Activated T-cell treated with anti-CD3 and anti-CD28 coated beads, Interleukin-2, amount 50 U/mL, for 48 hours (primary cell): ENCODE measurements at regions not wholly inside any gene's neighbourhood (a gene's known extent, or its start where the extent isn't known, plus 50 kb on each side); places are given as distances from the start of the nearest gene placed in this dataset.

Experiments
- DNase-seq, 2 experiments: peaks; one replicate each; pipeline ENCODE4 v3.0.0-alpha.2; 2020

DNA sequence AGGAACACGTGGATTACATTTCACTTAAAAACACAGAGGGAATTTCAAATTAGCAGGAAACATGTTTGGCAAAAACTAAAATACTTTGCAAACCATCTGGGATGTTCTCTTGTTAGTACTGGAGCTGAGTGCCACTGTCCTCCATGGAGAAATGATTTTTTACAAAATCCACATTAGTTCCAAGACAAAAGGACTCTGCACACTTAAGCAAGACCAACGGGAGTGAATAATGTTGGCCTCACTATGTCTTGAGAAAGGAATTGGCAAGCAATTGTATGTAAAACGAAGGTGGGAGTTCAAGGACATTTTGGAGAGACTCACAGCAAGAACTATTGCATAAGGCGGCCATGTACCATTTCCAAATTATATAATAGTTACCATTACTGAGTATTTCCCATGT, 547.5 kb downstream of the EBF1 start:
- no peak for DNase-seq

DNA sequence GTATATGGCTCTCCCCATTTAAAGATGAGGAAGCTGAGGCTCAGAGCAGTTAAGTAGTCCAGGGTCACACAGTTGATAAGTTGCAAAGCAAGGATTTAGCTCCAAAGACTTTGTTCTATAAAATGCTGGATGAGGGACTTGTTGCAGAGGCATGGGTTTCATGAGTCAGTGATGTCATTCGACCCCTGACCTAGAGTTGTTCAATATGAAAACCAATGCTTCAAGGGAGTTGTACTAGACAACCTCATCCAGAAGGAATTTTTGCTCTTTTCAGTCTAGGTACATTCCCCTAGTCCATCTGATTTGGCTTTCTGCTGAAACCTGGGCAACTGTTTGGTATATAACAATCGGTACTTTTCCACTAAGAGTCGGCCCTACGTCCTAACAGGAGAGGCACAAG, 550.4 kb downstream of the EBF1 start:
- no peak for DNase-seq

DNA sequence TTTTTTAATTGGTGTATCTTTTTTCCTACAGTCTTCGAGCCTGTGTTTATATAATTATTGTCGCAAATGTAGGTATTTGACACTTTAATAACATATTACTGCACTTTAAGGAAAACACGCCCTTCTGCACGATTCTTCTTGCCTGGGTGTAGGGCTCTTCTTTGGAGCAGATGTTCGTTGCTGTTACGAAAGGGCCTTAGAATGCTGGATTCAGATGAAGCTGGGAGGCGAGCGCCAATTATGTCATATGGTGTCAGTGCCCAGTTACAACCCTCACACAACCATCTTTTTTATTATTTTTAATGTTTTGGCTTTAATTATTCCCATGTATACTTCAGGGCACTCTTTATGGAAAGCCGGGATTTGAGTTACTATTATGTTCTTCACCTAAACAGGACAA, 553.0 kb downstream of the EBF1 start:
- no peak for DNase-seq

DNA sequence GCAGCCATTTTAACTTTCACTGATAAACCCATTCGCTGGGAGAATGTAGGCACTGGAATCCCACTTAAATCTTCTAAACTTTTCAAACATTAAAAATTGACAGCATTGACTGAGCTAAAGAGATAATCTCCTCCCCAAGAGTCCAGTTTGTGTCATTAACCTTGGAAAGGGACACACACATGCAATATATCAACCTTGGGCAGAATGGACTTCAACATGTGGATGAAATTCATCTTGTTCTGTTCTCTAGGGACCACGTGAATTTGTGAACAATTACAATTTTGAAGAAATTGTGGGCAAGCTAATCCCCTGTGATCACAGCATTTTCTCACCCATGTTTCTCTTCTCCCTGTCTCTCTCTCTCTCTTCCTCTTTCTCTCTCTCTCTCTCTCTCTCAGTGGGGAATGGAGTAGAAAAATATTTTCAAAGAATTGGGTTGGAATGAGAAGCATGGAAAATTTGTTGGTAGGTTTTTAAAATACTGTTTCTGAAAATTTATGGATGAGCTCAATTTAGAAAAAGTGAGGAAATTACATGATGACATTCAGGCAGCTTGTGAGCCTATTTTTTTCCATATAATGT, 553.7 kb downstream of the EBF1 start:
- no peak for DNase-seq

DNA sequence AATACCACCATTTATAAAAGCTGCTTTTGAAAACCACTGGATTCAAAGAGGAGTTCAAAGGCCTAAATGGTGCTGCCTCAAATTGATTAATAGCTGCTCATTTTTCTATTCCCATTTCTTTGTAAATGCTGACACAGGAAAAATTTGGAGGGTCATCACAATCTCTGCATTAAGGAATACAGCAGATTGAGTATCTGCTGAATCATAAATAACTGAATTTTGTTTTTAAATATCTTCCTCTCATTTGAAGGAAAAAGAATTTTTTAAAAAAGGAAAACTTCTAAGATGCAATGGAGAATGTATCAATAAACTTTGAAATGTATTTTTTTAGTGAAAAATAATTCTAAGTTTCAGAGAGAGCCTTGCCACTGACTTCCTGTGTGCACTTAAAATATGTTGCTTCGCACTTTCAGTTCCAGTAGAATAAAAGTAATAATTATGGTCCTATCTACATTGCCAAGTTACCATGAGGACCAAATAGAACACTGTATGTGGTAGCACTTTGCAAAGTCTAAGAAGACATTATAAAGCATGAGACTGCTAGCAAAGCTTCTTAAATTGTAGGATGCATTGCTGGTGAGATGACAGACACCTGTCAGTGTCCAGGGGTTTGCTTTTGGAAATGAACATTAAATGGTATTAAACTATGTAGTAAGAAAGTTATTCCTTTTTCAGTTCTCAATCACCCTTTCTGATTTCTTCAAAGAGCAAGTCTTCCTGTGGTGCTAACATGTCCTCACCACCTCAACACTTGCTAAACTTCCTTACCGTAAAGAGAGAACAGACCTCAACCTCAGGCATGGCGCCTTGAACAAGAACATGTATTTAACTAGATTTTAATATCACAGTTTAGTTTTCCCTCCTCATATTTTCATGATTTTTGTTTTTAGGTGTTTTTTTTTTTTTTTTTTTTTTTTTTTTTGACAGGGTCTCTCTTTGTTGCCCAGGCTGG, 555.1 kb downstream of the EBF1 start:
- no peak for DNase-seq

DNA sequence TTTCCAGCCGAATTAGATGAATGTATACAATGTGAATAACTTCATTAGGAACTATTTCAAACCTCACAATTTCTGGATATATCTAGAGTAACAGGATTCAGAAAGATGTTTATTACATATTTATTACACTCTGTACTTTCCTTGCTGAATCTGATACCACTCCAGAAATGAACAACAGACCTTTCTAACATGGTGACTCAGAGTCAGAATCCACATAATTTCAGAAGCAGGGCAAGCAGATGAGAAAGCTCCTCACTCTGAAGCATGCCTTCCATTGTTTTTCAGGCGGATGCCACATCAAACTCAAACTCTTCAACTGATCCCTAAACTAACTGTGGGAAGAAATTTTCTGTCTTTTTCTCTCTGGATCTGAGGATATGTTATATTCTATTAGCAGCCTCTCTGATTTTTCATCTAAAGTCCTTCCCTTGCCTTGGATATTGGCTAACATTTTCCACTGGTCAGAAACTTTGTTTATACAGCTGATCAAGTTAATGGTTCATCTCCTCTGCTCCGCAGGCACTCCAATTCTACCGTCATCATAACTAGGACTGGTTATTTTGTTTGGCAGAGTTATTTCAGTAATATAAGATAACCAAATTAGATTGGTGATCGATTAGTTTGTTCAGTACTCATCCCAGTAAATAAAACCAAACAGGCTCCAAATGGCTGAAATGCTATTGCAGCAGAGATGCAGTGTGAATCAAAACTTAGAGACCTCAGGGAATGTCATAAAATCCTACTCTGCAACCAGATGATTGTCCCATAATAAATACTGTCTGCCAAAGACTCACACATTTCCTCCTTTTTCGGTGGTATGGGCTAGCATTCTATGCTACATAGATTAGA, 556.0 kb downstream of the EBF1 start:
- no peak for DNase-seq

DNA sequence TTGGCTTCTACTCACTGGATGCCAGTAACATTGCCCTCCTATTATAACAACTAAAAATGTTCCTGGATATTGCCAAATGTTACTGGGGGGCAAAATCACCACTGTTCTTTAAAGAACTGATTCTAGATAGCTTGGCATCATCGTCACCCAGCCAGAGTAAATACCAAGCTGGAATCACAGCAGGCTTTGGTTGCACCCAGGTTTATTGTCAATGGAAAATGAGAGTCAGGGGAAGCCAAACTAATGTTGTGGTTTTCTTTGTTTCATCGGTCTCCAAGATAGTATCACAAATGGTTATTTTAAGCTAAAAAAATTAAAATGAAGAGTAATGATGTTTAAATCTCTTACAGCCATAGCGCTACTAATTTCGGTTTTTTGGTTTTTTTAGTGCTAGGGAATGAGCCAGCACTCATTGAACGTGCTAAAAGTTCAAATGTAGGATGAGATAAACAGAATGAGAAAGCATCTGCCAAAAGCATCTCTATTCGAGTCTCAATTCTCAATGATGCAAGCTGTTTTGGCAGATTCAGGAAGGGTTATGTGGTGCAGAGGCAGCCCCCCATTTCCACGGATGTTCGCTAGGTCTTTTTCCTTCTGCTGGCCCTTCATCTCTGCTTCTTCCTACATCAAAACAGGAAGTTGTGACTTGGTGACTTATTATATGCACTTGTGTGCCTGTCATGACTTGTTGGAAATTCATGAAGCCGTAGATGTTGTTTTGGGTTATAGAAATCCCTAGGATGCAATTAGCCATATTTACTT, 558.0 kb downstream of the EBF1 start:
- no peak for DNase-seq

DNA sequence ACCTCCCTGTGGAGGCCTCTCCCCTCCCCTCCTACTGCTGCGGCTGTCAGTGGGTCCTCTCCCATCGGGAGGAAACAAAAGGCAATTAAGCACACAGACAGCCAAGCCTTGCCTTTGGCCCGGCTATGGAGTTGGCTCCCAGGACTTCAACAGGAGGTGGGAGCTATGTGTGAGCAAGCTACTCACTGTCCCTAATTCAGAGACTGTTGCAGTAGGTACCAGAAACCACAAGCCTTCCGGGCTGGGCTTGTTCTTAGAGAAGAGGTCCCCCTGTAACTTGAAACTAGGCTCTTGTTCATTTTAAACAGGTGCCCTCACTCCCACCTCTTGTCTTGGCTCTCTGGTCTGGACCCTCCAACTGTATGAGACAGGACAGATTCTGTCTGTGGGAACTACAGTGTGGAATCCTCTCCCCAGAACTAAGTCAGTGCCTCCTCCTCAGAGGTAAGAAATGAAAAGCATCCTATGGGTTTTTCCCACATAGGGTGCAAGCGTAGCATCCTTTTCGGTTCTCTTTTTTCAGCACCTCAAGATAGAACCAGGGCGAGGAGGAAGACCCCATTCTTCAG, 561.1 kb downstream of the EBF1 start:
- no peak for DNase-seq

DNA sequence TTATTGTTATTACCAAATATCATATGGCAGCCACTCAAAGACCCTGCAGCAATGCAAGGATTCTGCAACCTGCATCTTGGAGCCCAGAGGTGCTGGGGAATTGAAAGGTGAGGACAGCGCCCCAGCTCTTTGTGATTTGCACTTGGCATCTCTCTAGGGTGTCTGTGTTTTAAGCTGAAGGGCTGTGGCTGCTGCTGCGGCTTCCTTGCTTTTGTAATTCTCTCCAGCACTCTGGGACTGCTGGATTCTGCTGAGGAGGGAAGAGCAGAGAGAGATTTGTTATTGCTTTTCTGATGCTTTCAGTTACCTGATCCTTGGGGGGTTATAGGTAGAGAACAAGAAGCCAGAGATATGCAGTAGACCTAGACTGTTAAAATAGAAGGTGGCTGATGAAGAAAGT, 562.4 kb downstream of the EBF1 start:
- no peak for DNase-seq

DNA sequence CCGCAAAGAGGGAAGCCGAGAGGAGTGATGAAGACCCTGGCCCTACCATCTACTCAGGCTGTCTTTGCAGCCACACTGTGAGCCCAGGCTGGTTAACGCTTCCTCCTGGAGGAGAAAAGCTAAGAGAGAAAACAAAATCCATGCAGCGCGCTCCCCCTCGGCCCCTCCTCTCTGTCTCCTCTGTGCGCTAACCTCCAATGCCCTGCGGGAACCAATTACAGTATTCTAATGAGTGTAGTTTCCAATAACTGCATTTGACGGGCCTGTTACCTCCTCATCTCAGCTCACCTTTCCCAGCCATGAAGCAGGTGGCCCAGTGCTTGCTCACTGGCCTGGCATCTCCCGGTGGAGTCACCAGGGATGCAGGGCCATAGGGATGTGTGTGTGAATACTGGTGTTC, 565.5 kb downstream of the EBF1 start:
- no peak for DNase-seq

DNA sequence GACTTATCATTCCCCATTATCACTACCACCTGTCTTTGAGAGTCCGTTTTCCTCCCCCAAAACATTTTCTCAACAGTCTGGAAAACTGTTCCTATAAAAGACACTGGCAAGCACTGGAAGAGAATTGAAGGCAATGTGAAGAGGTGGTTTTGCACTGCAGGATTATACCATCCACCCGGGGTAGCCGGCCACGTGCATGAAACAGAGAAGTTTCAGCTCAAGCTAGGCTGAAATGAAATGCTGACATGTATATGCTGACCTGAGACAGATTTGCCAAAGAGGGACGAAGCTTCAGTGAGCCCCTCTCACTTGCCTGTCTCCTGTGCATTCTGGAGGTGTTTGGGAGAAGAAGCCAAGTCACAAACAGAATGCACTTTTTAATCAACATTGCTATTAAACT, 567.0 kb downstream of the EBF1 start:
- DNase-seq: no peak

DNA sequence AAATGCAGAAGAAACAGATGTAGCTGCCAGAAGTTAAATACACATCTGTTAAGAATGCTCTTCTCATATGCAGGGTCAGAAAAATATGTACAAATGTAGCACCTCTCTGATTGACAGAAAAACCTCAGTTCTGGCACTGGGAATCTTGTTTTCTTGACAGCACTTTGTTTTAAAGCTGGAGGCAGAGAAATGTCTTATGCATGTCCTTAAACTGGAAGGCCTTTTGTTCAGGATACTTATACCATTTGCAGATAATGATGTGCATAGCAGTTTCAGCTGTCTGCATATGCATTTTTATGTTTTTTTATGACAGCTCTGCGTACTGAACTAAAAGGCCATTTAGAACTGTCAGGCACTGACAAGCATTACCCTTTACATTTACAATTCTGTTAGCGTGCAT, 567.9 kb downstream of the EBF1 start:
- DNase-seq: no peak

DNA sequence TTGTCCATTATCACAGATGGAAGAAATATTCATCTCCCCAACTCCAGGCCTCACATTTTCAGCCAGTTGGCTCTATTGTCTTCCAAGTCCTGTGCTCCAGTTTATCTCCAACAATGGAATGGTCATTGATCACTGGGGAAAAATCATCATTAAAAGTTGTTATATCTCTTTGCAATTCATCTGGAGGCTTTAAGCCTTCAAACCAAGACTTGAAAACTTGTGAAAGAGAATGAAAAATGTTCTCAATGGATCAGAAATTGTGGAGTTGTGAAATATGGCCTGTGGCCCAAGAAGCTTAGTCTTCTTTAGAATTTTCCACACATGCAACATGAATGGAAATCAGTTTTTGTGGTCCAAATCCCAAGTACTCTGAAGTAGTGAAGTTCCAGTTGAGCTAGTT, 569.6 kb downstream of the EBF1 start:
- no peak for DNase-seq

DNA sequence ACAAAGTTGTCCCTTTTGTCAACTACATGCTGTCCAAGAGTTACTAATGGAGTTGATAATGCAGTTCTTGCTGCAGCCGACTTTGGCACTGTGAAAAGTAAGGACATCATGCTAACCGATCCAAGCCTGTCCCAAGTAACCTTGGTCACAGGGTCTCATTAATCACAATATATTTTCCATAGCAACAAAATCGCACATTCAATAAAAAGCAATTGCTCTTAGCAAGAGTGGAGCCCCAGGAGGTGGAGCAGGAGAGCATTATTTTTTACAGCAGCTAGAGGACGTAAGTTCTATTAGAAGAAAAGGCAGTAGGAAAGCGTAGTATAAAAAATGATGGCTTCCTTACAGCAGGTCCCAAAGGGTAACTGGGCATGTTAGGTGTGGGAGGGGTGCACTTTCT, 570.3 kb downstream of the EBF1 start:
- no peak for DNase-seq

DNA sequence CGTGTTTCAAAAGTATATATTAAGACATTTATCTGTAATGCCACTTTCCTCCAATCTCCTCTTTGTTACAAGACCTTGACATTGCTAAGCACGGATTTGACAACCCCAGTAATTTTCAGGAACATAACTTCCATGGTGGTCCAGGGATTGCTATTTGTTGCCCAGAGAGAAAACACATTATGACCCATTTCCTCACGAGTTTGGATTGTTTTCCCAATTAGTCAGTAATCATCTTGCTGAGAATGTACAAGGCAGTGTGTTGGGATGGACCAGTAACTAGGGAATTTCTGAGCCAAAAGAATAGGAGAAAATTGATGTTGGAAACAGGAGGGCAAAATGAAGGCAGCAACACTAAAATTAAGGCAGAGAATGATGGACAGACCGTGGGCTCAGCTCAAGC, 574.1 kb downstream of the EBF1 start:
- no peak for DNase-seq

DNA sequence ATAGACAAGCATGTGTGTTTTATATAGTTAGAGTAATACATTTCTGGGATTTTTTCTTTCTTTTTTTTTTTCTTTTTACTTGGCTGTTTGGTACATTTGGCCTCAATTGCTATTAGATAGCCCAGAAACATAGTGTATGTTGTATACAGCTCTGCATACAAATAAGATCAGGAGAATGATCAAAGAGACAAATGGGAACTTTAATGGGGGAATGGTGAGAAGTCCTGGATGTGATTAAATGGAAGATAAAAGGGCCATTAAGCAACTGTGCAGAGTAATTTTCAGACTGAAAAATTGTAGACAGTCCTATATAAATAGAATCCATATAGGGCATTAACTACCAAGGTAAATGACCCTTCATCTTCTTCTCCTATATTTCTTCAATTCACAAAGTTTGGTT, 575.6 kb downstream of the EBF1 start:
- DNase-seq: no peak

DNA sequence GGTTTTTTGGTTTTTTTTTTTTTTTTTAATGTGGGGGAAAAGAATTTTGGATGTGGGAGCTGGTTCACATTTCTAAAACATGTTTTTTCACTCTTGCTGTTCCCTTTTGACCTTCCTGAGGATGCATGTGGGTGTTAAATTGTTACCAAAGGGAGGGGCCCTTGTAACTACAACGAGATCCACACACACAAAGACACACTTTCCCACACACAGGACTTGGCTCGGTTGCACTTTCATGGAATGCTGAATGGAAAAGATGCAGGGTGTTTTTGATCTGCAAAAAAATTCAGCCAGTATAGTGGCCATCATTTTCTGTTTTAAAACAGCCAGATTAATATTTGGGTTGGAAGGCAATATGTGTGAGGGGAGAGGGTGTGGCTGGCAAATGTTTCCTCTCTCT, 576.9 kb downstream of the EBF1 start:
- DNase-seq: no peak

DNA sequence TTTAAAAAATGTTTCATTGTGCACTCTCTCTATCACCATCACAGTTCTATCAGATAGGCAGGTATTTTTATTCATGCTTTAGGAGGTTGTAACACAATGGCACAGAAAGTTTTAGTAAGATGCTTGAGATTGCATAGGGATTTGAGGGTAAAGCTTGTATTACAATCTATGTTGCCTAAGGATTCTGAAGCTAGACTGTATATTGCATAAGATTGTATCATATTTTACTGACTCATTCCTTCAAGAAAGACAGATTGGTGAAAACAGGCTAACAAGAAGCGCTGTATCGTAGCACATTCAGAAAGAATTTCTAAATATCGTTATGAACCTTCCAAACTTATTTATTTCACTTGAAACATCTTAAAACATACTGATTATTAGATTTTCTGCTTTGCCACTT, 577.7 kb downstream of the EBF1 start:
- DNase-seq: no peak

DNA sequence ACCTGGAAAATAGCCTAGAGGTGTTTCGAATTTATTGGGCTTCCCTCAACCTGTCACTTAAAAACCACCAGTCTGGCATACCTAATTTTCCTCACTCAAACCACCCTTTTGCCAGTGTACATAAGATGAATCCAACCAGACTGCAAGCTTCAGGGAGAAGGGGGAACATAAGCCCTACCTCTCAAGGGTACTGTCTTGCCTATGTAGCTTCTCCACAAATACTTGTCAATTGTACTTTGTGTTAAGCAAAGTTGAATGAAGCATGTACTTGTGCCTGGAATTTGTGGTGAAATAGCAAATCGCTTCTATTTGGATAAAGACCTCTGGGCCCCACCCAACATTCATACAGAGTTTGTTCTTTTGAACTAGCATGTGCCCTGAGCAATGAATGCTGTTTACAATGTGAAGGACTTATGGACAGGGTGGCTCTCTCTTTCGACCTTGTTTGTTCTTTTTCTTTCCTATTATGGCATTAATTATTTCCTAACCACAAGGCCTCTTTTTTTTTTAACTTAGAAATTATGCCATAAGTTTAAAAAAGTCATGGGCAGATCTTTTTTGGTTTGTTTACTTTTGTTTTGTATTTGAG, 580.2 kb downstream of the EBF1 start:
- no peak for DNase-seq

DNA sequence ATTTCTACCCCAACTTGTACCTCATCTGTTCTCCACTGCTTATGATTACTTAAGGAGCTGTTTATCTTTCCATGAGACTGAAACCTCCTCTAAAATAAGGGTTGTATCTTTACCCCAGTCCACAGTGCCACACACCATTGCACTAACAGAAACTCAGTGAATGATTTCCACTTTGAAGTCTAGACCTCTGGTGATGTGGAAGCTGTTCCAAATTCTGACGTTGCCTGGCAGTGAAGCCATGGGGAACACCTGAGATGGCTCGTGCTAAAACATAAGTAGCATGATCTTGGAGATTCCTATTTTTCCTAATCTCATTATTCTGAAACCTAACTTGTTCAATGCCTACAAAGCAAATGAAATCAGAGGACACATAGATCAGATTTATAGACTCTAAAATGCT, 583.2 kb downstream of the EBF1 start:
- no peak for DNase-seq

DNA sequence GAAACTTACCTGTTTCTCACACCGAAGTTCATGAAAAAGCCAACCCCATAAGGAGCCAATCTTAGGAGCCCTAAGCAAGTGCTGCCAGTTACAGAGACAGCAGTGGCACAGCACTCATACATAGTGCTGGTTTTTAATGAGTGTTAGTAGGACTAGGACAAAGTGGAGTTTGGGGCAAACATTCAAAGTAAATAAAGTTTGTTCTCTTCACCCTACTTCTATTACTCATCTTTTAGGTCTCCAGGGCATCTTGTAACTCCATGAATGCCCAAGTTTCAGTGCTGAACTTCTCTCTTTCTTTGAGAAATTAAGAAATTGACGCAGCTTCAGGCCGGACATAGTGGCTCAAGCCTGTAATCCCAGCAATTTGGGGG, 584.7 kb downstream of the EBF1 start:
- DNase-seq: no peak

DNA sequence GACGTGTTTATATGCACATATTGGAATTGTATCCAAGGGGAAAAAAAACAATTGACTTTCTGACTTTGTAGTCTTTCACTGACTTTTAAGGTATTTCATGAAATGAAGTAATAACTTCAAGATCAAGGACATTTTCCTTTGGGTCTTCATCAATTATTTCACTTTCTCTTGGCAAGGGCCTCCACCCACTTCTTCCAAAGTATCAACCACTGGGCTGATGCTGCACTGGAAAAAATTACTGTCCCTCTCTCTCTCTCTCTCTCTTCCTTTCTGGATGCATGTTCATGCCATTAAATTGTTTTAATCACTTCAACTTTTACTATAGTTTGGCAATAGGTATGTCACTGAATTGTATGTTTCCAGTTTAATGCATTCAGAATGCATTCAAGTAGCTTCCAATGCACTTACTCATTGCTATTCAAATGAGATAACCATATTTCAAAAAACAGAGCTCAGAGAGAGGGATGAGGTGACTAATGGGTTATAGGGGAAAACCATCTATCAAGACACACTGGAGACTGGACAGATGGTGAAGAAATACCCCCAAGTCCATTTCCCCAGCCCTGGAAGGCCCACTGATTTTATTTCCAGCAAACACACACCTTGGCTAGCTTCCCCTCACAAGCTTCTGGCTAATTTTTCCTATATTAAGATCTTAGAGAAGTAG, 585.3 kb downstream of the EBF1 start:
- DNase-seq: no peak
